ENCODE measurements at regions not wholly inside any gene's neighbourhood (a gene's known extent, or its start where the extent isn't known, plus 50 kb on each side); places are given as distances from the start of the nearest gene placed in this dataset.
"Not testable (repeated sequence)": the region's sequence is repeated elsewhere in the genome, so short reads cannot be mapped to it uniquely, and the experiment has no call there.

DNA sequence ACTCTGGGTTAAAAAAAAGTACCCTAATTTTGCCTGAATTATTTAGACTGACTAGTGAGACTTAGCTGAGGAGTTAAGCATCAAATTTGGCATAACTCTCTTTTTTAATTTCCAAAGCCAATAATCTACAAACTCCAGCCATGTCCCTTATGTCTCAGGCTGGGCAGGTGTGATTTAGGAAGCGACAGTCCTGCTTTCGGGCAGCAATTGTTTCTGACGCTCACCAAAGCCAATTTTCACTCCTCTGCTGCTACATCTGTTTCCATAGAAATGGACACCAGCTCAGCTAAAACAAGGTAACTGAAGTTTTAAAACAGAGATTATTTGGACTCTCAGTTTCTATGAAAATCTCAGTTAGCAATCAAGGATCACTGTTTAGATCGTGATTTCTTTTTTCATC, 338.7 kb downstream of the ABCC12 start:
- no peaks in the 10 kb centered on the region for H3K27me3 ChIP-seq (ENCODE audit: insufficient read depth, low read length, poor library complexity, severe bottlenecking)
- H3K4me1 ChIP-seq (ENCODE audit: insufficient read depth, low read length, poor library complexity, severe bottlenecking), result no peaks in the 10 kb centered on the region
- no peak overlapping the region for H2AFZ ChIP-seq (ENCODE audit: low read length)
- no peak overlapping the region for H3K4me2 ChIP-seq (ENCODE audit: low read depth, low read length, poor library complexity, severe bottlenecking)
- H3K9me3 ChIP-seq (ENCODE audit: insufficient read depth, low read depth, low read length), result peaks cover 4% of the 10 kb centered on the region; the same call in 1 of the 2 replicates
- TF ChIP-seq EZH2phosphoT487 (IDR thresholded peaks at IDR 0.05; ENCODE audit: borderline replicate concordance) (no peak), CTCF (conservative IDR thresholded peaks at IDR 0.05; ENCODE audit: low read length) (no peak)
- H3K9me2 ChIP-seq (replicated peaks; ENCODE audit: low read depth, low read length), result no peaks in the 10 kb centered on the region
- H3F3A ChIP-seq (ENCODE audit: low read depth), result no peaks in the 10 kb centered on the region
- no peaks in the 10 kb centered on the region for H3K36me3 ChIP-seq (ENCODE audit: insufficient read depth, low read length)
- no peak overlapping the region for H3K4me3 ChIP-seq (ENCODE audit: low read length, poor library complexity, severe bottlenecking)
- no peaks in the 10 kb centered on the region for H4K20me1 ChIP-seq (ENCODE audit: insufficient read depth, low read length, poor library complexity, severe bottlenecking)
- H3K9ac ChIP-seq (ENCODE audit: low read depth, low read length, poor library complexity, severe bottlenecking), result no peak overlapping the region
- H3K79me2 ChIP-seq (ENCODE audit: insufficient read depth, low read length), result no peaks in the 10 kb centered on the region

DNA sequence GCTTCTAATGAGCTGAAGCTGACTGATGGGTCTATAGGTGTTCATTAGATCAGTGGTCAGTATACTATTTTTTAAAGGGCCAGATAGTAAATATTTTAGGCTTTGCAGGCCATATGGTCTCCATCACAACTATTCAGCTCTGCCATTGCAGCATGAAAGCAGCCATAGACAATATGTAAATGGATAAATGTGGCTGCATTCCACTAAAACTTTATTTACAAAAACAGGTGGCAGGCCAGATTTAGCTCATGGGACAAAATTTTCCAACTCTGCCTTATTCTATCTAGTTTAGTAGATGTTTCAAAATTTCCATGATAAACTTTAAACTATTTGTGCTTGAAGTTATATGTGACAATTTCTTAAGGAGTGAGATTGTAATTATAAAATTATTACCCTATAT, 339.3 kb downstream of the ABCC12 start:
- Histone ChIP-seq H3K9ac (ENCODE audit: low read depth, low read length, poor library complexity, severe bottlenecking) (no peak overlapping the region), H3K36me3 (ENCODE audit: insufficient read depth, low read length) (no peaks in the 10 kb centered on the region), H3F3A (ENCODE audit: low read depth) (no peaks in the 10 kb centered on the region), H4K20me1 (ENCODE audit: insufficient read depth, low read length, poor library complexity, severe bottlenecking) (no peaks in the 10 kb centered on the region), H3K9me3 (ENCODE audit: insufficient read depth, low read depth, low read length) (peaks cover 4% of the 10 kb centered on the region; the same call in 1 of the 2 replicates), H3K4me3 (ENCODE audit: low read length, poor library complexity, severe bottlenecking) (no peak overlapping the region), H3K4me2 (ENCODE audit: low read depth, low read length, poor library complexity, severe bottlenecking) (no peak overlapping the region), H2AFZ (ENCODE audit: low read length) (no peak overlapping the region), H3K27me3 (ENCODE audit: insufficient read depth, low read length, poor library complexity, severe bottlenecking) (no peaks in the 10 kb centered on the region), H3K4me1 (ENCODE audit: insufficient read depth, low read length, poor library complexity, severe bottlenecking) (no peaks in the 10 kb centered on the region), H3K9me2 (replicated peaks; ENCODE audit: low read depth, low read length) (no peaks in the 10 kb centered on the region), H3K79me2 (ENCODE audit: insufficient read depth, low read length) (no peaks in the 10 kb centered on the region)
- TF ChIP-seq EZH2phosphoT487 (IDR thresholded peaks at IDR 0.05; ENCODE audit: borderline replicate concordance) (no peak), CTCF (conservative IDR thresholded peaks at IDR 0.05; ENCODE audit: low read length) (no peak)

DNA sequence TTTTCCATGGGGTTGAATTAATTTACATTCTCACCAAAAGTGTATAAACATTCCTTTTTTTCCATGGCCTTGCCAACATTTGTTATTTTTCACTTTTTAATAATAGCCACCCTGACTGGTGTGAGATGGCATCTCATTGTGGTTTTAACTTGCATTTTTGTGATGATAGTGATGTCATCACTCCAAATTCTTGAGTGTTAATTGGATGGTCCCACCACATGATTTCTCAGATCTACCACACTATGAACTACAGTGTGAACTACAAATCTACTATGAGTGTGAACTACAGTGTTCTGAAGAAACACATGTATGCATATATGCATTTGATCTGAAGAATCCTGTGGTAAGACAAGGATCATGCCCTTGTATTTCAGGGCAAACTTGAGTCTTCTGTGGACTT, 340.1 kb downstream of the ABCC12 start:
- Histone ChIP-seq H4K20me1 (ENCODE audit: insufficient read depth, low read length, poor library complexity, severe bottlenecking) (no peaks in the 10 kb centered on the region), H3K27me3 (ENCODE audit: insufficient read depth, low read length, poor library complexity, severe bottlenecking) (no peaks in the 10 kb centered on the region), H3K9me3 (ENCODE audit: insufficient read depth, low read depth, low read length) (peaks cover 4% of the 10 kb centered on the region; the same call in 1 of the 2 replicates), H3K9me2 (replicated peaks; ENCODE audit: low read depth, low read length) (no peaks in the 10 kb centered on the region), H3K36me3 (ENCODE audit: insufficient read depth, low read length) (no peaks in the 10 kb centered on the region), H3K9ac (ENCODE audit: low read depth, low read length, poor library complexity, severe bottlenecking) (no peak overlapping the region), H3K4me3 (ENCODE audit: low read length, poor library complexity, severe bottlenecking) (no peak overlapping the region), H3K79me2 (ENCODE audit: insufficient read depth, low read length) (no peaks in the 10 kb centered on the region), H3F3A (ENCODE audit: low read depth) (no peaks in the 10 kb centered on the region), H2AFZ (ENCODE audit: low read length) (no peak overlapping the region), H3K4me2 (ENCODE audit: low read depth, low read length, poor library complexity, severe bottlenecking) (no peak overlapping the region), H3K4me1 (ENCODE audit: insufficient read depth, low read length, poor library complexity, severe bottlenecking) (no peaks in the 10 kb centered on the region)
- TF ChIP-seq EZH2phosphoT487 (IDR thresholded peaks at IDR 0.05; ENCODE audit: borderline replicate concordance) (no peak), CTCF (conservative IDR thresholded peaks at IDR 0.05; ENCODE audit: low read length) (no peak)

DNA sequence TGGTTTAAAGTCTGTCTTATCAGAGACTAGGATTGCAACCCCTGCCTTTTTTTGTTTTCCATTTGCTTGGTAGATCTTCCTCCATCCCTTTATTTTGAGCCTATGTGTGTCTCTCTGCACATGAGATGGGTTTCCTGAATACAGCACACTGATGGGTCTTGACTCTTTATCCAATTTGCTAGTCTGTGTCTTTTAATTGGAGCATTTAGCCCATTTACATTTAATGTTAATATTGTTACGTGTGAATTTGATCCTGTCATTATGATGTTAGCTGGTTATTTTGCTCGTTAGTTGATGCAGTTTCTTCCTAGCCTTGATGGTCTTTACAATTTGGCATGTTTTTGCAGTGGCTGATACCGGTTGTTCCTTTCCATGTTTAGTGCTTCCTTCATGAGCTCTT, 344.0 kb downstream of the ABCC12 start:
- not testable (repeated sequence) for H4K20me1 ChIP-seq (ENCODE audit: insufficient read depth, low read length, poor library complexity, severe bottlenecking); H3K4me3 ChIP-seq (ENCODE audit: low read length, poor library complexity, severe bottlenecking); H3K27me3 ChIP-seq (ENCODE audit: insufficient read depth, low read length, poor library complexity, severe bottlenecking); H3F3A ChIP-seq (ENCODE audit: low read depth); H3K9me3 ChIP-seq (ENCODE audit: insufficient read depth, low read depth, low read length); H3K4me1 ChIP-seq (ENCODE audit: insufficient read depth, low read length, poor library complexity, severe bottlenecking); H3K36me3 ChIP-seq (ENCODE audit: insufficient read depth, low read length); H3K79me2 ChIP-seq (ENCODE audit: insufficient read depth, low read length); H2AFZ ChIP-seq (ENCODE audit: low read length); H3K9ac ChIP-seq (ENCODE audit: low read depth, low read length, poor library complexity, severe bottlenecking); H3K9me2 ChIP-seq (replicated peaks; ENCODE audit: low read depth, low read length); H3K4me2 ChIP-seq (ENCODE audit: low read depth, low read length, poor library complexity, severe bottlenecking)

Data from Loucy (cell line).